Keratinocyte (primary cell): ENCODE measurements at regions not wholly inside any gene's neighbourhood (a gene's known extent, or its start where the extent isn't known, plus 50 kb on each side); places are given as distances from the start of the nearest gene placed in this dataset.

Experiments
- DNase-seq: peaks from one replicate; pipeline ENCODE4 v3.0.0-alpha.2; 2011; ENCODE audit warnings: low read depth, missing footprints, low spot score
- FAIRE-seq: peaks from 2 replicates; lab custom pipeline; 2011; peaks lifted over from hg19 to GRCh38; lab: Jason Lieb, UNC
- H2AFZ ChIP-seq: 2 replicates; pipeline ENCODE4 v1.6.0; 2012; ENCODE audit warnings: low read length, control low read depth, inconsistent platforms; ENCODE audit not compliant: control insufficient read depth
- H3K27ac ChIP-seq: 2 replicates; pipeline ENCODE4 v1.5.1; 2011; ENCODE audit warnings: low read length; ENCODE audit not compliant: control insufficient read depth, insufficient read depth
- H3K27me3 ChIP-seq: 3 replicates; pipeline ENCODE4 v1.6.0; 2011; ENCODE audit warnings: low read length; ENCODE audit not compliant: control insufficient read depth, insufficient read depth; ENCODE audit errors: extremely low read depth
- H3K36me3 ChIP-seq, 2 experiments: 2 replicates in 1 of 2; 3 replicates in 1 of 2; pipeline ENCODE4 v1.5.1; 2011; ENCODE audit warnings: low read length in 2 of 2, mild to moderate bottlenecking in 1 of 2; ENCODE audit not compliant: control insufficient read depth in 2 of 2, insufficient read depth in 2 of 2; ENCODE audit errors: extremely low read depth in 1 of 2
- H3K4me1 ChIP-seq: 3 replicates; pipeline ENCODE4 v1.5.1; 2011; ENCODE audit warnings: low read length; ENCODE audit not compliant: control insufficient read depth, insufficient read depth; ENCODE audit errors: extremely low read depth
- H3K4me2 ChIP-seq: 3 replicates; pipeline ENCODE4 v1.6.0; 2011; ENCODE audit warnings: low read depth, low read length; ENCODE audit not compliant: control insufficient read depth, insufficient read depth; ENCODE audit errors: extremely low read depth
- H3K4me3 ChIP-seq, 3 experiments: fragments of 200-600 bp in 1 of 3; sonication (generic) in 1 of 3; 2 replicates in 2 of 3; 3 replicates in 1 of 3; pipeline ENCODE4 v1.5.1; 2011 to 2016; ENCODE audit warnings: low read length in 3 of 3, mild to moderate bottlenecking in 3 of 3, control low read depth in 2 of 3, inconsistent platforms in 1 of 3, low read depth in 1 of 3, mixed read lengths in 1 of 3, mixed run types in 1 of 3, moderate library complexity in 1 of 3; ENCODE audit not compliant: control insufficient read depth in 2 of 3, insufficient read depth in 2 of 3; ENCODE audit errors: extremely low read depth in 1 of 3
- H3K79me2 ChIP-seq: 2 replicates; pipeline ENCODE4 v1.6.0; 2012; ENCODE audit warnings: low read length; ENCODE audit not compliant: control insufficient read depth, insufficient read depth
- H3K9ac ChIP-seq: 3 replicates; pipeline ENCODE4 v1.6.0; 2011; ENCODE audit warnings: low read length; ENCODE audit not compliant: control insufficient read depth, insufficient read depth; ENCODE audit errors: extremely low read depth
- H3K9me1 ChIP-seq: 3 replicates; pipeline ENCODE4 v1.6.0; 2011; ENCODE audit warnings: low read length; ENCODE audit not compliant: control insufficient read depth, insufficient read depth; ENCODE audit errors: extremely low read depth
- H3K9me3 ChIP-seq: 2 replicates; pipeline ENCODE4 v1.5.1; 2012; ENCODE audit warnings: low read depth, low read length; ENCODE audit not compliant: control insufficient read depth
- H4K20me1 ChIP-seq: 3 replicates; pipeline ENCODE4 v1.6.0; 2011; ENCODE audit warnings: low read length; ENCODE audit not compliant: control insufficient read depth, insufficient read depth; ENCODE audit errors: extremely low read depth
- EZH2 ChIP-seq: IDR thresholded peaks from one replicate; pipeline ENCODE4 v1.6.1; 2012; ENCODE audit warnings: inconsistent platforms, mild to moderate bottlenecking, low read length, moderate library complexity
- dilution Hi-C: fragments of 300-500 bp; cut with MboI; formaldehyde crosslinking; loops from one replicate; pipeline ENCODE4 v1.7.0; 2020; ENCODE audit warnings: low sequenced_read_pairs; ENCODE audit not compliant: extremely low pct_ligation_motif_present
- TF ChIP-seq, protein P1 (sequence below), 3 experiments: IDR thresholded peaks in 1 of 3; conservative IDR thresholded peaks in 1 of 3; optimal IDR thresholded peaks in 1 of 3; 2 replicates in 2 of 3; 3 replicates in 1 of 3; pipeline versions ENCODE3 to v1.5.1; 2011; ENCODE audit warnings: low read length in 3 of 3, mild to moderate bottlenecking in 3 of 3, moderate library complexity in 2 of 3, control low read depth in 1 of 3, inconsistent platforms in 1 of 3; ENCODE audit not compliant: insufficient read depth in 2 of 3; ENCODE audit errors: extremely low read depth in 1 of 3

DNA sequence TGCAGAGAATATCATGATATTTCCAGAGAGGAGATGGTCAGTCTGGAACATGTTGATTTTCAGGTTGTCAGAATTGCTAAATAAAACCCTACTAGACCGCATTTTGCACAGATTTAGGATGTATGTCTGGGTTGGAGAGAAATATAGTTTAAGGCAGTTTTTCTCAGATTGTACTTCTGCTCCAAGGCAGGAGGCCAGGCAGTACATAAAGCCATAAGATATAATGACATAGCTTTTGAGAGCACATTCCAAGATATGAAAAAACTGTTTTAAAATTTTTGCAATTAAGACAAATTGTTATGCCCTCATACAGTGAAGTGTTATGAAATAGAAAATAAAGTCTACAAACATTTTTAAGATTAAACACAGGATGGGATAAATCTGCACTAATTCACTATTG is 301.8 kb upstream of the CBLB start:
- dilution Hi-C loops, result no loop called here
- TF ChIP-seq, protein P1, sequence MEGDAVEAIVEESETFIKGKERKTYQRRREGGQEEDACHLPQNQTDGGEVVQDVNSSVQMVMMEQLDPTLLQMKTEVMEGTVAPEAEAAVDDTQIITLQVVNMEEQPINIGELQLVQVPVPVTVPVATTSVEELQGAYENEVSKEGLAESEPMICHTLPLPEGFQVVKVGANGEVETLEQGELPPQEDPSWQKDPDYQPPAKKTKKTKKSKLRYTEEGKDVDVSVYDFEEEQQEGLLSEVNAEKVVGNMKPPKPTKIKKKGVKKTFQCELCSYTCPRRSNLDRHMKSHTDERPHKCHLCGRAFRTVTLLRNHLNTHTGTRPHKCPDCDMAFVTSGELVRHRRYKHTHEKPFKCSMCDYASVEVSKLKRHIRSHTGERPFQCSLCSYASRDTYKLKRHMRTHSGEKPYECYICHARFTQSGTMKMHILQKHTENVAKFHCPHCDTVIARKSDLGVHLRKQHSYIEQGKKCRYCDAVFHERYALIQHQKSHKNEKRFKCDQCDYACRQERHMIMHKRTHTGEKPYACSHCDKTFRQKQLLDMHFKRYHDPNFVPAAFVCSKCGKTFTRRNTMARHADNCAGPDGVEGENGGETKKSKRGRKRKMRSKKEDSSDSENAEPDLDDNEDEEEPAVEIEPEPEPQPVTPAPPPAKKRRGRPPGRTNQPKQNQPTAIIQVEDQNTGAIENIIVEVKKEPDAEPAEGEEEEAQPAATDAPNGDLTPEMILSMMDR (optimal IDR thresholded peaks at IDR 0.05 in 1 of 3, IDR thresholded peaks at IDR 0.05 in 1 of 3, conservative IDR thresholded peaks at IDR 0.05 in 1 of 3; ENCODE audit: extremely low read depth in 1 of 3, insufficient read depth in 2 of 3, low read length in 3 of 3), result no peak

GRCh38 chr3:106172101-106172500 is 303.3 kb upstream of the CBLB start:
- FAIRE-seq, result no peak
- H3K4me3 ChIP-seq, result no peak overlapping the region
- H3K9me1 ChIP-seq, result no peaks in the 10 kb centered on the region
- no peak overlapping the region for H3K4me2 ChIP-seq
- H4K20me1 ChIP-seq, result no peaks in the 10 kb centered on the region
- DNase-seq, result no peak
- dilution Hi-C loops, result no loop called here
- H3K4me1 ChIP-seq, result peaks cover 6% of the 10 kb centered on the region
- H3K27ac ChIP-seq, result no peak overlapping the region
- H3K9ac ChIP-seq, result no peak overlapping the region
- no peaks in the 10 kb centered on the region for H3K36me3 ChIP-seq
- H3K9me3 ChIP-seq, result no peaks in the 10 kb centered on the region
- H3K27me3 ChIP-seq, result no peaks in the 10 kb centered on the region
- TF ChIP-seq EZH2, result no peak
- TF ChIP-seq, protein P1 (optimal IDR thresholded peaks at IDR 0.05 in 1 of 3, IDR thresholded peaks at IDR 0.05 in 1 of 3, conservative IDR thresholded peaks at IDR 0.05 in 1 of 3; ENCODE audit: extremely low read depth in 1 of 3, insufficient read depth in 2 of 3, low read length in 3 of 3), result no peak
- H3K79me2 ChIP-seq, result no peaks in the 10 kb centered on the region
- H2AFZ ChIP-seq, result no peak overlapping the region

More for the DNA sequence above, 301.8 kb upstream of the CBLB start:
- Histone ChIP-seq H3K9me3 (no peaks in the 10 kb centered on the region), H2AFZ (no peak overlapping the region), H3K36me3 (no peaks in the 10 kb centered on the region), H3K4me2 (no peak overlapping the region), H3K27ac (no peak overlapping the region), H3K9me1 (no peaks in the 10 kb centered on the region), H4K20me1 (no peaks in the 10 kb centered on the region), H3K4me3 (no peak overlapping the region), H3K9ac (no peak overlapping the region), H3K27me3 (no peaks in the 10 kb centered on the region), H3K79me2 (no peaks in the 10 kb centered on the region), H3K4me1 (peaks cover 6% of the 10 kb centered on the region)
- DNase-seq (no peak), FAIRE-seq (no peak)
